Neural progenitor cell (in vitro differentiated cells): ENCODE measurements at regions not wholly inside any gene's neighbourhood (a gene's known extent, or its start where the extent isn't known, plus 50 kb on each side); places are given as distances from the start of the nearest gene placed in this dataset.

Experiments
- CTCF ChIP-seq: fragments of 200-600 bp; sonication (generic); IDR thresholded peaks from 2 replicates; pipeline ENCODE4 v1.5.1; 2017; ENCODE audit warnings: antibody characterized with exemption, mild to moderate bottlenecking
- EZH2 ChIP-seq: fragments of 200-600 bp; sonication (generic); IDR thresholded peaks from 2 replicates; pipeline ENCODE4 v1.6.1; 2017; ENCODE audit warnings: antibody characterized with exemption, mild to moderate bottlenecking, moderate library complexity

GRCh38 chr11:28599656-28600055 lies 491.5 kb downstream of the METTL15 start:
- TF ChIP-seq EZH2 (no peak), CTCF (no peak)
